H1 (cell line): ENCODE measurements at regions not wholly inside any gene's neighbourhood (a gene's known extent, or its start where the extent isn't known, plus 50 kb on each side); places are given as distances from the start of the nearest gene placed in this dataset.
"Not testable (repeated sequence)": the region's sequence is repeated elsewhere in the genome, so short reads cannot be mapped to it uniquely, and the experiment has no call there.

Experiments
- CTCF ChIA-PET: fragments of 300-600 bp; sonication (Branson Sonifier 250); formaldehyde crosslinking; loops from one replicate; lab custom pipeline; 2021; ENCODE audit not compliant: partially characterized antibody; lab: Charles Lee
- POLR2A ChIA-PET: fragments of 300-600 bp; sonication (Branson Sonifier 250); formaldehyde crosslinking; loops from one replicate; lab custom pipeline; 2021; ENCODE audit warnings: inconsistent platforms; ENCODE audit not compliant: partially characterized antibody; lab: Charles Lee
- DNase-seq, 2 experiments: peaks; one replicate each; pipeline versions ENCODE4 v3.0.0 to v3.0.0-alpha.2; 2010 to 2022; ENCODE audit warnings: low spot score in 2 of 2, low read depth in 1 of 2, mixed read lengths in 1 of 2
- FAIRE-seq: peaks from 2 replicates; lab custom pipeline; 2011; peaks lifted over from hg19 to GRCh38; lab: Jason Lieb, UNC
- H2AFZ ChIP-seq: 2 replicates; pipeline ENCODE4 v1.8.1; 2012; ENCODE audit warnings: low read length, inconsistent platforms
- H2AK5ac ChIP-seq: 2 replicates; pipeline ENCODE4 v1.6.1; 2013; ENCODE audit warnings: low read depth, low read length
- H2BK120ac ChIP-seq: replicated peaks from 2 replicates; pipeline ENCODE3; 2013; ENCODE audit warnings: low read depth, low read length, inconsistent platforms
- H2BK12ac ChIP-seq: 2 replicates; pipeline ENCODE4 v1.6.1; 2013; ENCODE audit warnings: low read depth, low read length
- H2BK15ac ChIP-seq: 2 replicates; pipeline ENCODE4 v1.6.1; 2013; ENCODE audit warnings: low read length
- H2BK20ac ChIP-seq: 2 replicates; pipeline ENCODE4 v1.6.1; 2013; ENCODE audit warnings: low read length
- H2BK5ac ChIP-seq: 2 replicates; pipeline ENCODE4 v1.6.1; 2013; ENCODE audit warnings: low read depth, low read length
- H3K14ac ChIP-seq: 2 replicates; pipeline ENCODE4 v1.6.1; 2013; ENCODE audit warnings: inconsistent platforms; ENCODE audit not compliant: insufficient read length
- H3K18ac ChIP-seq: 2 replicates; pipeline ENCODE4 v1.6.1; 2013; ENCODE audit warnings: low read length; ENCODE audit errors: extremely low read depth
- H3K23ac ChIP-seq: 2 replicates; pipeline ENCODE4 v1.6.1; 2013; ENCODE audit warnings: inconsistent platforms; ENCODE audit not compliant: insufficient read length
- H3K23me2 ChIP-seq: 2 replicates; pipeline ENCODE4 v1.6.1; 2013; ENCODE audit warnings: low read depth, low read length
- H3K27ac ChIP-seq: 2 replicates; pipeline ENCODE4 v1.6.1; 2011; ENCODE audit warnings: low read depth, low read length, inconsistent platforms
- H3K27me3 ChIP-seq, 4 experiments: replicated peaks in 1 of 4; 1 replicate in 1 of 4; 2 replicates in 3 of 4; pipeline versions ENCODE4 v1.6.1 to v1.8.1; 2011 to 2013; ENCODE audit warnings: low read length in 3 of 4, mild to moderate bottlenecking in 3 of 4, inconsistent platforms in 2 of 4, mixed read lengths in 2 of 4, moderate library complexity in 1 of 4; ENCODE audit not compliant: control insufficient read depth in 3 of 4, insufficient read depth in 3 of 4; ENCODE audit errors: extremely low read depth in 1 of 4
- H3K36me3 ChIP-seq, 4 experiments: 2 replicates each; pipeline versions ENCODE4 v1.6.1 to v1.8.1; 2011 to 2013; ENCODE audit warnings: mild to moderate bottlenecking in 4 of 4, low read length in 3 of 4, moderate library complexity in 2 of 4, control low read depth in 1 of 4, inconsistent platforms in 1 of 4; ENCODE audit not compliant: insufficient read depth in 4 of 4, control insufficient read depth in 2 of 4
- H3K4ac ChIP-seq: replicated peaks from 2 replicates; pipeline ENCODE3; 2013; ENCODE audit warnings: low read length, low read depth, mixed read lengths, inconsistent platforms; ENCODE audit not compliant: insufficient read length
- H3K4me1 ChIP-seq, 4 experiments: replicated peaks in 1 of 4; 1 replicate in 1 of 4; 2 replicates in 3 of 4; pipeline versions ENCODE4 v1.6.1 to v1.8.1; 2011 to 2013; ENCODE audit warnings: low read length in 3 of 4, inconsistent platforms in 2 of 4, mixed read lengths in 1 of 4; ENCODE audit not compliant: insufficient read depth in 4 of 4, control insufficient read depth in 3 of 4
- H3K4me2 ChIP-seq, 2 experiments: 2 replicates each; pipeline versions ENCODE4 v1.6.1 to v1.8.1; 2011 to 2013; ENCODE audit warnings: low read depth in 2 of 2, low read length in 2 of 2, control low read depth in 1 of 2, inconsistent platforms in 1 of 2, mild to moderate bottlenecking in 1 of 2; ENCODE audit not compliant: insufficient read depth in 1 of 2
- H3K4me3 ChIP-seq, 4 experiments: fragments of 200-600, 300-600 bp in 1 of 4; sonication (generic), shearing (Covaris generic), sonication (Bioruptor Twin) in 1 of 4; 2 replicates each; pipeline versions ENCODE4 v1.5.1 to v1.8.1; 2011 to 2016; ENCODE audit warnings: low read length in 4 of 4, low read depth in 3 of 4, control low read depth in 2 of 4, inconsistent platforms in 2 of 4, mild to moderate bottlenecking in 2 of 4, mixed read lengths in 1 of 4, moderate library complexity in 1 of 4; ENCODE audit not compliant: insufficient read depth in 2 of 4; ENCODE audit errors: extremely low read depth in 1 of 4
- H3K56ac ChIP-seq: replicated peaks from 2 replicates; pipeline ENCODE3; 2013; ENCODE audit warnings: low read depth, mild to moderate bottlenecking, mixed read lengths, low read length, inconsistent platforms; ENCODE audit not compliant: insufficient read length
- H3K79me1 ChIP-seq: 2 replicates; pipeline ENCODE4 v1.6.1; 2013; ENCODE audit warnings: low read depth, low read length, control low read depth
- H3K79me2 ChIP-seq, 2 experiments: 2 replicates each; pipeline versions ENCODE4 v1.6.1 to v1.8.1; 2012 to 2013; ENCODE audit warnings: low read length in 2 of 2, mild to moderate bottlenecking in 2 of 2, inconsistent platforms in 1 of 2; ENCODE audit not compliant: insufficient read depth in 2 of 2, control insufficient read depth in 1 of 2
- H3K9ac ChIP-seq, 4 experiments: replicated peaks in 1 of 4; 1 replicate in 1 of 4; 2 replicates in 3 of 4; pipeline versions ENCODE4 v1.6.1 to v1.8.1; 2011 to 2013; ENCODE audit warnings: low read depth in 3 of 4, low read length in 3 of 4, control low read depth in 2 of 4, mild to moderate bottlenecking in 2 of 4, moderate library complexity in 2 of 4, inconsistent platforms in 1 of 4; ENCODE audit errors: extremely low read depth in 1 of 4
- H3K9me3 ChIP-seq, 2 experiments: 2 replicates each; pipeline versions ENCODE4 v1.6.1 to v1.8.1; 2012 to 2013; ENCODE audit warnings: mild to moderate bottlenecking in 2 of 2, moderate library complexity in 2 of 2, control low read depth in 1 of 2, inconsistent platforms in 1 of 2, low read depth in 1 of 2, low read length in 1 of 2, mixed read lengths in 1 of 2; ENCODE audit not compliant: insufficient read depth in 2 of 2
- H4K20me1 ChIP-seq, 2 experiments: replicated peaks in 1 of 2; 2 replicates each; pipeline versions ENCODE3 to v1.8.1; 2011 to 2013; ENCODE audit warnings: inconsistent platforms in 2 of 2, low read length in 2 of 2, mild to moderate bottlenecking in 1 of 2; ENCODE audit not compliant: insufficient read depth in 2 of 2, control insufficient read depth in 1 of 2
- H4K5ac ChIP-seq: 2 replicates; pipeline ENCODE4 v1.6.1; 2013; ENCODE audit warnings: low read length, low read depth, mixed read lengths, inconsistent platforms; ENCODE audit not compliant: insufficient read length
- H4K8ac ChIP-seq: 2 replicates; pipeline ENCODE4 v1.8.0; 2013; ENCODE audit warnings: mild to moderate bottlenecking, moderate library complexity, low read length, inconsistent platforms; ENCODE audit not compliant: insufficient read depth; ENCODE audit errors: extremely low read depth
- H4K91ac ChIP-seq: replicated peaks from 2 replicates; pipeline ENCODE3; 2013; ENCODE audit warnings: low read length, mixed read lengths, inconsistent platforms; ENCODE audit not compliant: insufficient read length
- WGBS, 2 experiments: shearing (Covaris generic) in 1 of 2; methylation state at CpG; one replicate each; pipeline versions ENCODE4 v1.1.6 to v1.1.7; 2013 to 2015; ENCODE audit warnings: low lambda C conversion rate in 2 of 2, mixed read lengths in 2 of 2, inconsistent platforms in 1 of 2, low coverage in 1 of 2, missing lambda C conversion rate in 1 of 2; ENCODE audit not compliant: insufficient replicate concordance in 2 of 2, insufficient coverage in 1 of 2, insufficient read length in 1 of 2; ENCODE audit errors: extremely low coverage in 1 of 2, missing lambda C conversion rate in 1 of 2; 5-methylcytosine and 5-hydroxymethylcytosine counted together

DNA sequence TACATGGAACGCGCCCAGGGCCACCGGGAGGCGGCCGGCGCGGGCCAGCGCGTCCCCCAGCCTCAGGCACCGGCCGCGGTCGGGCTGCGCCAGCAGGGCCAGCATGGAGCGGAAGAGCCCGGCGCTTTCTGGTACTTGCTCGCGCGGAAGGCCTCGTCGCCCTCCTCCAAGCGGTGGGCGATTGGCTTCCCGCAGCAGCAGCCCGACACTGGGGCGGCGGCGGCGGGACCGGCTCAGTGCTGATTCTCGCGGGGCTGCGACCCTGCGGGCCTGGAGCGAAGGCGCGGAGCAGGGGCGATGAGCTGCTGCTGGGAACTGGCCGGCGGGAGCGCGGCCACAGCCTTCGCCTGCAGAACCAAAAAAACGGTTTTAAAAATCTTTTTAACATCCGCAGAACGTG, 95.3 kb downstream of the POTEB3 start:
- H3K4me1 ChIP-seq, H3K79me1 ChIP-seq, H3K56ac ChIP-seq, H3K23me2 ChIP-seq, H2BK20ac ChIP-seq, H3K4me2 ChIP-seq, DNase-seq, H4K5ac ChIP-seq, H3K14ac ChIP-seq, H3K18ac ChIP-seq, H2BK5ac ChIP-seq, H3K23ac ChIP-seq, H4K91ac ChIP-seq, H4K8ac ChIP-seq, H3K27ac ChIP-seq, H3K4me3 ChIP-seq, H3K9me3 ChIP-seq, H3K79me2 ChIP-seq, H2BK15ac ChIP-seq, H2AFZ ChIP-seq, H2BK12ac ChIP-seq, H2AK5ac ChIP-seq, H3K27me3 ChIP-seq, FAIRE-seq, H3K9ac ChIP-seq, H4K20me1 ChIP-seq, H3K4ac ChIP-seq, CTCF ChIA-PET, H3K36me3 ChIP-seq, H2BK120ac ChIP-seq, POLR2A ChIA-PET: not testable (repeated sequence)
- WGBS, 2 experiments: no CpG with 5 or more reads among the region's 47 CpGs

DNA sequence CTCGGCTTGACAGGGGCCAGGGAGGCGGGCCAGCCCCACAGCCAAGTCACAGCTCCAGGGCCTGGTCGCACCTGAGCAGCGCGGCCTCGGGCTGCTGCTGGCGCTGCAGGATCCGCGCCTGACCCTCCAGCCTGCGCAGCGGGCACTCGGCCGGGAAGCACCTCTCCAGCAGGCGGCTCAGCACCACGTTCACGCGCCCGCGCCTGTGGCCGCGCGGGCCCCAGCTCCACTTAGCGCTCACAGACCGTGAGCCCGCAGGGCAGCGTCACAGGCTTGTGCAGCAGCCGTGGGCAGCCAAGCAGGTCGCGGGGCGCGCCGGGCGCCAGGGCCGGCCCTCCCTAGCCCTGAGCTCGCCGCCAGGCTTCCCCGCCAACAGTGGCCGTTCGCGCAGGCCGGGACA, 95.8 kb downstream of the POTEB3 start:
- H3K79me2 ChIP-seq, H2AK5ac ChIP-seq, H3K14ac ChIP-seq, H4K91ac ChIP-seq, H4K8ac ChIP-seq, H3K4me3 ChIP-seq, H3K36me3 ChIP-seq, FAIRE-seq, H3K79me1 ChIP-seq, H3K9ac ChIP-seq, H3K4ac ChIP-seq, H2BK15ac ChIP-seq, CTCF ChIA-PET, H2BK20ac ChIP-seq, H3K27ac ChIP-seq, H4K20me1 ChIP-seq, H3K18ac ChIP-seq, POLR2A ChIA-PET, H2BK120ac ChIP-seq, H2BK5ac ChIP-seq, H4K5ac ChIP-seq, H3K56ac ChIP-seq, H3K4me2 ChIP-seq, H3K27me3 ChIP-seq, H2BK12ac ChIP-seq, DNase-seq, H3K23ac ChIP-seq, H3K4me1 ChIP-seq, H2AFZ ChIP-seq, H3K23me2 ChIP-seq, H3K9me3 ChIP-seq: not testable (repeated sequence)
- WGBS, 2 experiments: no CpG with 5 or more reads among the region's 41 CpGs
